LNCaP clone FGC (cell line): ENCODE measurements at regions not wholly inside any gene's neighbourhood (a gene's known extent, or its start where the extent isn't known, plus 50 kb on each side); places are given as distances from the start of the nearest gene placed in this dataset.

ENCODE experiments used
- DNase-seq: peaks from one replicate; pipeline ENCODE4 v3.0.0-alpha.2; 2011; ENCODE audit warnings: low read depth
- H3K4me3 ChIP-seq: 2 replicates; pipeline ENCODE4 v1.5.1; 2011; ENCODE audit warnings: mild to moderate bottlenecking, low read depth, low read length, control low read depth
- CTCF ChIP-seq: IDR thresholded peaks from 2 replicates; pipeline ENCODE4 v1.5.1; 2012; ENCODE audit warnings: mild to moderate bottlenecking; ENCODE audit not compliant: control insufficient read depth, insufficient read depth; ENCODE audit errors: extremely low read depth

- no peak overlapping the region for H3K4me3 ChIP-seq
- no peak for TF ChIP-seq CTCF
- DNase-seq = no peak
These were observed 72.6 kb upstream of the AJAP1 start for GRCh38 chr1:4581807-4582206.

GRCh38 chr1:4584449-4584848 lies 70.0 kb upstream of the AJAP1 start:
- no peak for DNase-seq
- no peak for TF ChIP-seq CTCF
- no peak overlapping the region for H3K4me3 ChIP-seq

GRCh38 chr1:4585216-4585615 lies 69.2 kb upstream of the AJAP1 start:
- H3K4me3 ChIP-seq = no peak overlapping the region
- TF ChIP-seq CTCF = peak; percentile 46
- DNase-seq = no peak

- no peak overlapping the region for H3K4me3 ChIP-seq
- DNase-seq = no peak
- TF ChIP-seq CTCF = no peak
These were observed 68.7 kb upstream of the AJAP1 start for GRCh38 chr1:4585705-4586104.

- no peak overlapping the region for H3K4me3 ChIP-seq
- no peak for DNase-seq
- no peak for TF ChIP-seq CTCF
These were observed 67.7 kb upstream of the AJAP1 start for GRCh38 chr1:4586611-4587160.

GRCh38 chr1:4587721-4588120 lies 66.7 kb upstream of the AJAP1 start:
- TF ChIP-seq CTCF = no peak
- no peak overlapping the region for H3K4me3 ChIP-seq
- no peak for DNase-seq

GRCh38 chr1:4590756-4591155 lies 63.7 kb upstream of the AJAP1 start:
- H3K4me3 ChIP-seq = no peak overlapping the region
- DNase-seq = no peak
- TF ChIP-seq CTCF = no peak
